PC-9 (cell line): ENCODE measurements at regions not wholly inside any gene's neighbourhood (a gene's known extent, or its start where the extent isn't known, plus 50 kb on each side); places are given as distances from the start of the nearest gene placed in this dataset.
"Not testable (repeated sequence)": the region's sequence is repeated elsewhere in the genome, so short reads cannot be mapped to it uniquely, and the experiment has no call there.

ENCODE experiments used
- BruUV-seq: library from RNA; stranded (reverse); fragments of 400-500 nt; replicated peaks from 2 replicates; lab custom pipeline; 2021; lab: Mats Ljungman, UMichigan
- CTCF ChIA-PET: fragments of 300-600 bp; sonication (Branson Sonifier 250); formaldehyde crosslinking; loops from one replicate; lab custom pipeline; 2022; ENCODE audit warnings: antibody characterized with exemption; lab: Charles Lee
- POLR2A ChIA-PET: fragments of 300-600 bp; sonication (Branson Sonifier 250); formaldehyde crosslinking; loops from one replicate; lab custom pipeline; 2022; ENCODE audit warnings: antibody characterized with exemption; ENCODE audit not compliant: unreplicated experiment; lab: Charles Lee
- DNase-seq, 2 experiments: peaks; one replicate each; pipeline versions ENCODE4 v3.0.0 to v3.0.0-alpha.2; 2015 to 2022; ENCODE audit warnings: mixed read lengths in 1 of 2
- H2AFZ ChIP-seq: fragments of 200-600 bp; sonication (generic); 2 replicates; pipeline ENCODE4 v1.8.1; 2017; ENCODE audit warnings: antibody characterized with exemption
- H3F3A ChIP-seq: fragments of 200-600 bp; sonication (generic); 2 replicates; pipeline ENCODE4 v1.8.1; 2017; ENCODE audit warnings: antibody characterized with exemption, mild to moderate bottlenecking, low read depth; ENCODE audit not compliant: insufficient read depth
- H3K27ac ChIP-seq: fragments of 200-600 bp; sonication (generic); 2 replicates; pipeline ENCODE4 v1.6.1; 2016; ENCODE audit warnings: mixed run types
- H3K27me3 ChIP-seq: fragments of 200-600 bp; sonication (generic); 2 replicates; pipeline ENCODE4 v1.6.1; 2016; ENCODE audit warnings: low read depth, mixed run types; ENCODE audit not compliant: insufficient read depth
- H3K36me3 ChIP-seq: fragments of 200-600 bp; sonication (generic); 2 replicates; pipeline ENCODE4 v1.6.1; 2016; ENCODE audit warnings: low read depth, mixed run types
- H3K4me1 ChIP-seq: fragments of 200-600 bp; sonication (generic); replicated peaks from 2 replicates; pipeline ENCODE4 v1.6.1; 2016; ENCODE audit warnings: mixed run types; ENCODE audit not compliant: insufficient read depth
- H3K4me2 ChIP-seq: fragments of 200-600 bp; sonication (generic); 2 replicates; pipeline ENCODE4 v1.6.1; 2017; ENCODE audit warnings: mixed run types
- H3K4me3 ChIP-seq: fragments of 200-600 bp; sonication (generic); 2 replicates; pipeline ENCODE4 v1.6.1; 2016; ENCODE audit warnings: mixed run types
- H3K79me2 ChIP-seq: fragments of 200-600 bp; sonication (generic); 2 replicates; pipeline ENCODE4 v1.6.1; 2017; ENCODE audit warnings: low read depth, mixed run types
- H3K9me2 ChIP-seq: fragments of 200-600 bp; sonication (generic); 2 replicates; pipeline ENCODE4 v1.8.1; 2017; ENCODE audit warnings: mild to moderate bottlenecking; ENCODE audit not compliant: insufficient read depth
- H3K9me3 ChIP-seq: fragments of 200-600 bp; sonication (generic); 2 replicates; pipeline ENCODE4 v1.8.1; 2016; ENCODE audit warnings: low read depth; ENCODE audit not compliant: insufficient read depth
- H4K20me1 ChIP-seq: fragments of 200-600 bp; sonication (generic); 2 replicates; pipeline ENCODE4 v1.8.1; 2017; ENCODE audit not compliant: insufficient read depth
- CTCF ChIP-seq: fragments of 200-600 bp; sonication (generic); conservative IDR thresholded peaks from 2 replicates; pipeline ENCODE4 v1.6.1; 2017; ENCODE audit warnings: mixed run types, antibody characterized with exemption, mild to moderate bottlenecking, moderate library complexity
- EZH2 ChIP-seq: fragments of 200-600 bp; sonication (generic); IDR thresholded peaks from 2 replicates; pipeline ENCODE4 v1.8.0; 2017; ENCODE audit warnings: antibody characterized with exemption, low read depth
- intact Hi-C: fragments of 100-400 bp; cut with micrococcal nuclease; formaldehyde crosslinking; loops from one replicate; pipeline ENCODE4 v1.10.0; 2022; ENCODE audit not compliant: unreplicated experiment

DNA sequence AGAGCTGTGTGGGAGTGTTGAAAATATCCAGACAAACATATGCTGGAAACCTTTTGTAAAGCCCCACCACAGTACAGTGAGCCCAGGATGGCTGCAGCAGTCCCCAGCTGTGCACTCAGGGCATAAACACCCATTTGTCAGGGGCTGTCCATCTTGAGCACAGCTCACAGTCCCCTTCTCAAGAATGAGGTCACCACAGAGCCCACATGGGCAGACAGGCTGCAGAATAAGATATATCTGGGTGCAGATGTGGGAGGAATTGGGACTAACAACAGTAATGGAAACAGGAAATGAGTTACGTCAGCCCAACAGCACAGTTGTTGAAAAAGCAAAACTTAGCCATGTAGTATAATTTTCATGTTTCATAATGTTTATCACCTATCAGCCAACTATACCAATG, 219.6 kb downstream of the ETAA1 start:
- no peaks in the 10 kb centered on the region for H3K9me2 ChIP-seq
- intact Hi-C loops = no loop called here
- no peak for DNase-seq
- TF ChIP-seq EZH2 (no peak), CTCF (no peak)
- no peak overlapping the region for H3K4me3 ChIP-seq
- H3K27me3 ChIP-seq = no peaks in the 10 kb centered on the region
- no peaks in the 10 kb centered on the region for H3F3A ChIP-seq
- no peak overlapping the region for H3K4me2 ChIP-seq
- H4K20me1 ChIP-seq = no peaks in the 10 kb centered on the region; the same call in 1 of the 2 replicates
- POLR2A ChIA-PET = no interaction called here
- no peak overlapping the region for H2AFZ ChIP-seq
- H3K9me3 ChIP-seq = no peaks in the 10 kb centered on the region
- no TSS peak for BruUV-seq
- CTCF ChIA-PET = no interaction called here
- no peak overlapping the region for H3K27ac ChIP-seq
- no peaks in the 10 kb centered on the region for H3K79me2 ChIP-seq
- H3K4me1 ChIP-seq = no peaks in the 10 kb centered on the region
- no peaks in the 10 kb centered on the region for H3K36me3 ChIP-seq

DNA sequence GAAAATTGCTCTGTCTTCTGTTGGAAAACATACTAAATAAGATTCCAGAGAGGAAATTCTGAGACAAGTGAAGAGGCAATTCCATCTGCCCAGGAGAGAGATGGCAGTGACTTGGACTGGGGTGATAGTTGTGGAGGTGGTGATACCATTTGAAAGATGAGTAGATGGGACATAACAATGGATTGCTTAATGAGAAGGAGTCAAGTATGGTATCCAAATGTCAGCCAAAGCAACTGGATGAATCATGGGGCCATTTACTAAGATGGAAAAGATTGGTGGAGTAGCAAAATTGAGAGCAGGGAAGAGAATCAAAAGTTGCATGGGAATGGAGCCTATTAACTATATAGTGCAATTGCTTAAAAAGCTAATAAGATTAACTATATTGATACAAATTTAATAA, 222.1 kb downstream of the ETAA1 start:
- Histone ChIP-seq H3K27ac (no peak overlapping the region), H3K9me3 (no peaks in the 10 kb centered on the region), H3K4me1 (no peaks in the 10 kb centered on the region), H3K4me2 (no peak overlapping the region), H3K9me2 (no peaks in the 10 kb centered on the region), H2AFZ (no peak overlapping the region), H3K36me3 (no peaks in the 10 kb centered on the region), H3F3A (no peaks in the 10 kb centered on the region), H3K79me2 (no peaks in the 10 kb centered on the region), H3K4me3 (no peak overlapping the region), H4K20me1 (no peaks in the 10 kb centered on the region), H3K27me3 (no peaks in the 10 kb centered on the region)
- no TSS peak for BruUV-seq
- ChIA-PET CTCF (no interaction called here), POLR2A (no interaction called here)
- intact Hi-C loops = no loop called here
- no peak for TF ChIP-seq CTCF
- TF ChIP-seq EZH2 = no peak
- no peak for DNase-seq

- H3K9me3 ChIP-seq, H3K27ac ChIP-seq, H3K9me2 ChIP-seq, H3K4me3 ChIP-seq, BruUV-seq, H3F3A ChIP-seq, H3K4me2 ChIP-seq, H3K27me3 ChIP-seq, intact Hi-C loops, CTCF ChIA-PET, H4K20me1 ChIP-seq, DNase-seq, H3K79me2 ChIP-seq, H2AFZ ChIP-seq, H3K4me1 ChIP-seq, H3K36me3 ChIP-seq, POLR2A ChIA-PET: not testable (repeated sequence)
Observed at GRCh38 chr2:67623741-67624140, 226.6 kb downstream of the ETAA1 start.

GRCh38 chr2:67625178-67625577, 228.0 kb downstream of the ETAA1 start:
- TF ChIP-seq CTCF (no peak), EZH2 (no peak)
- H3K4me1 ChIP-seq = no peaks in the 10 kb centered on the region
- H4K20me1 ChIP-seq = no peaks in the 10 kb centered on the region
- H3K27ac ChIP-seq = no peak overlapping the region
- CTCF ChIA-PET = no interaction called here
- no peaks in the 10 kb centered on the region for H3F3A ChIP-seq
- no peaks in the 10 kb centered on the region for H3K79me2 ChIP-seq
- no TSS peak for BruUV-seq
- no peak overlapping the region for H3K4me3 ChIP-seq
- H2AFZ ChIP-seq = no peak overlapping the region
- H3K9me2 ChIP-seq = no peaks in the 10 kb centered on the region
- POLR2A ChIA-PET = no interaction called here
- H3K4me2 ChIP-seq = no peak overlapping the region
- intact Hi-C loops = no loop called here
- no peaks in the 10 kb centered on the region for H3K9me3 ChIP-seq
- H3K27me3 ChIP-seq = no peaks in the 10 kb centered on the region
- no peak for DNase-seq
- H3K36me3 ChIP-seq = no peaks in the 10 kb centered on the region
